ENCODE measurements at regions not wholly inside any gene's neighbourhood (a gene's known extent, or its start where the extent isn't known, plus 50 kb on each side); places are given as distances from the start of the nearest gene placed in this dataset.

GRCh38 chr4:83748711-83749110 lies 212.8 kb downstream of the GPAT3 start:
- TF ChIP-seq, protein P1, sequence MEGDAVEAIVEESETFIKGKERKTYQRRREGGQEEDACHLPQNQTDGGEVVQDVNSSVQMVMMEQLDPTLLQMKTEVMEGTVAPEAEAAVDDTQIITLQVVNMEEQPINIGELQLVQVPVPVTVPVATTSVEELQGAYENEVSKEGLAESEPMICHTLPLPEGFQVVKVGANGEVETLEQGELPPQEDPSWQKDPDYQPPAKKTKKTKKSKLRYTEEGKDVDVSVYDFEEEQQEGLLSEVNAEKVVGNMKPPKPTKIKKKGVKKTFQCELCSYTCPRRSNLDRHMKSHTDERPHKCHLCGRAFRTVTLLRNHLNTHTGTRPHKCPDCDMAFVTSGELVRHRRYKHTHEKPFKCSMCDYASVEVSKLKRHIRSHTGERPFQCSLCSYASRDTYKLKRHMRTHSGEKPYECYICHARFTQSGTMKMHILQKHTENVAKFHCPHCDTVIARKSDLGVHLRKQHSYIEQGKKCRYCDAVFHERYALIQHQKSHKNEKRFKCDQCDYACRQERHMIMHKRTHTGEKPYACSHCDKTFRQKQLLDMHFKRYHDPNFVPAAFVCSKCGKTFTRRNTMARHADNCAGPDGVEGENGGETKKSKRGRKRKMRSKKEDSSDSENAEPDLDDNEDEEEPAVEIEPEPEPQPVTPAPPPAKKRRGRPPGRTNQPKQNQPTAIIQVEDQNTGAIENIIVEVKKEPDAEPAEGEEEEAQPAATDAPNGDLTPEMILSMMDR (IDR thresholded peaks at IDR 0.05), result no peak
- TF ChIP-seq POLR2A (IDR thresholded peaks at IDR 0.05), result no peak
